ENCODE measurements at regions not wholly inside any gene's neighbourhood (a gene's known extent, or its start where the extent isn't known, plus 50 kb on each side); places are given as distances from the start of the nearest gene placed in this dataset.

- H3K4me1 ChIP-seq = peaks cover 13% of the 10 kb centered on the region
- no peak overlapping the region for H3K9ac ChIP-seq
- no peaks in the 10 kb centered on the region for H3K9me3 ChIP-seq (ENCODE audit: low read depth)
- TF ChIP-seq EZH2 (IDR thresholded peaks at IDR 0.05) = no peak
- TF ChIP-seq EZH2phosphoT487 (IDR thresholded peaks at IDR 0.05) = no peak
- TF ChIP-seq CTCF (IDR thresholded peaks at IDR 0.05) = no peak
- H3K4me2 ChIP-seq = peak overlapping the region; percentile 87
- Mint-ChIP-seq H3K4me3 (peak overlapping the region; percentile 62), H3K4me1 (peaks cover 45% of the 10 kb centered on the region), H3K36me3 (no peaks in the 10 kb centered on the region), H3K27ac (no peak overlapping the region), H3K9me3 (no peaks in the 10 kb centered on the region), H3K27me3 (ENCODE audit: insufficient read depth, low read depth) (peaks cover 4% of the 10 kb centered on the region)
- no peak overlapping the region for H2AFZ ChIP-seq (replicated peaks)
- H3K36me3 ChIP-seq = no peaks in the 10 kb centered on the region
- no peaks in the 10 kb centered on the region for H3K79me2 ChIP-seq (ENCODE audit: low read depth)
- DNase-seq (ENCODE audit: low spot score) = no peak
- peaks cover 5% of the 10 kb centered on the region for H3F3A ChIP-seq (ENCODE audit: low read depth)
- H3K27me3 ChIP-seq = peaks cover 59% of the 10 kb centered on the region
- H3K27ac ChIP-seq = no peak overlapping the region
- no peaks in the 10 kb centered on the region for H4K20me1 ChIP-seq (ENCODE audit: low read depth)
- peak overlapping the region; percentile 53 for H3K4me3 ChIP-seq
These were observed 413.4 kb upstream of the MKI67 start for GRCh38 chr10:128539510-128540127.

GRCh38 chr10:128540128-128540762 lies 414.0 kb upstream of the MKI67 start:
- no peaks in the 10 kb centered on the region for H4K20me1 ChIP-seq (ENCODE audit: low read depth)
- no peaks in the 10 kb centered on the region for H3K79me2 ChIP-seq (ENCODE audit: low read depth)
- peak overlapping the region; percentile 53 for H3K4me3 ChIP-seq
- no peaks in the 10 kb centered on the region for H3K36me3 ChIP-seq
- TF ChIP-seq EZH2phosphoT487 (IDR thresholded peaks at IDR 0.05) = peak; percentile 26
- no peak for TF ChIP-seq CTCF (IDR thresholded peaks at IDR 0.05)
- TF ChIP-seq EZH2 (IDR thresholded peaks at IDR 0.05) = no peak
- peak overlapping the region; percentile 70 for H2AFZ ChIP-seq (replicated peaks)
- peaks cover 5% of the 10 kb centered on the region for H3F3A ChIP-seq (ENCODE audit: low read depth)
- H3K9me3 Mint-ChIP-seq = no peaks in the 10 kb centered on the region
- H3K27me3 Mint-ChIP-seq (ENCODE audit: insufficient read depth, low read depth) = peaks cover 8% of the 10 kb centered on the region
- H3K4me2 ChIP-seq = peak overlapping the region; percentile 87
- peaks cover 59% of the 10 kb centered on the region for H3K27me3 ChIP-seq
- H3K4me1 ChIP-seq = peaks cover 13% of the 10 kb centered on the region
- no peak overlapping the region for H3K27ac Mint-ChIP-seq
- H3K9me3 ChIP-seq (ENCODE audit: low read depth) = no peaks in the 10 kb centered on the region
- DNase-seq (ENCODE audit: low spot score) = peak; percentile 47
- peak overlapping the region; percentile 79 for H3K4me3 Mint-ChIP-seq
- H3K27ac ChIP-seq = no peak overlapping the region
- no peak overlapping the region for H3K9ac ChIP-seq
- H3K4me1 Mint-ChIP-seq = peaks cover 45% of the 10 kb centered on the region
- H3K36me3 Mint-ChIP-seq = no peaks in the 10 kb centered on the region

- H3K4me1 Mint-ChIP-seq = peaks cover 45% of the 10 kb centered on the region
- H3K27ac Mint-ChIP-seq = peak overlapping the region; percentile 34
These were observed 414.8 kb upstream of the MKI67 start for GRCh38 chr10:128540781-128541761.

More at GRCh38 chr10:128540781-128541761, 414.8 kb upstream of the MKI67 start:
- Histone ChIP-seq H3K4me2 (peak overlapping the region; percentile 87), H3K27ac (no peak overlapping the region), H2AFZ (replicated peaks) (peak overlapping the region; percentile 70), H3K27me3 (peaks cover 59% of the 10 kb centered on the region), H3K4me1 (peaks cover 13% of the 10 kb centered on the region), H3F3A (ENCODE audit: low read depth) (peaks cover 5% of the 10 kb centered on the region), H3K4me3 (peak overlapping the region; percentile 53), H3K9ac (no peak overlapping the region), H3K36me3 (no peaks in the 10 kb centered on the region), H4K20me1 (ENCODE audit: low read depth) (no peaks in the 10 kb centered on the region), H3K79me2 (ENCODE audit: low read depth) (no peaks in the 10 kb centered on the region), H3K9me3 (ENCODE audit: low read depth) (no peaks in the 10 kb centered on the region)
- Mint-ChIP-seq H3K36me3 (no peaks in the 10 kb centered on the region), H3K9me3 (no peaks in the 10 kb centered on the region), H3K4me3 (peak overlapping the region; percentile 79), H3K27me3 (ENCODE audit: insufficient read depth, low read depth) (peaks cover 8% of the 10 kb centered on the region)
- DNase-seq (ENCODE audit: low spot score) = peak; percentile 63
- no peak for TF ChIP-seq EZH2phosphoT487 (IDR thresholded peaks at IDR 0.05)
- TF ChIP-seq CTCF (IDR thresholded peaks at IDR 0.05) = peak; percentile 60
